Type B pancreatic cell (in vitro differentiated cells): ENCODE measurements at regions not wholly inside any gene's neighbourhood (a gene's known extent, or its start where the extent isn't known, plus 50 kb on each side); places are given as distances from the start of the nearest gene placed in this dataset.

Source experiments
- DNase-seq: peaks from one replicate; pipeline ENCODE4 v3.0.0; 2021; ENCODE audit warnings: mixed read lengths; ENCODE audit not compliant: unreplicated experiment; ENCODE audit errors: extremely low spot score
- H3K27ac Mint-ChIP-seq: 2 replicates; pipeline ENCODE4 v1.8.0; 2021; ENCODE audit warnings: mild to moderate bottlenecking, mixed read lengths
- H3K27me3 Mint-ChIP-seq: 2 replicates; pipeline ENCODE4 v1.8.0; 2021; ENCODE audit warnings: mixed read lengths
- H3K36me3 Mint-ChIP-seq: 2 replicates; pipeline ENCODE4 v1.8.0; 2021; ENCODE audit warnings: mixed read lengths
- H3K4me1 Mint-ChIP-seq: one replicate; pipeline ENCODE4 v1.8.0; 2021; ENCODE audit warnings: mixed read lengths; ENCODE audit not compliant: unreplicated experiment
- H3K4me3 Mint-ChIP-seq: 2 replicates; pipeline ENCODE4 v1.8.0; 2021; ENCODE audit warnings: mild to moderate bottlenecking, mixed read lengths
- H3K9me3 Mint-ChIP-seq: 2 replicates; pipeline ENCODE4 v1.8.0; 2021; ENCODE audit warnings: mixed read lengths
- CTCF ChIP-seq: fragments of 200-600 bp; sonication (generic); conservative IDR thresholded peaks from 2 replicates; pipeline ENCODE4 v1.5.0; 2021; ENCODE audit warnings: antibody characterized with exemption, mild to moderate bottlenecking

DNA sequence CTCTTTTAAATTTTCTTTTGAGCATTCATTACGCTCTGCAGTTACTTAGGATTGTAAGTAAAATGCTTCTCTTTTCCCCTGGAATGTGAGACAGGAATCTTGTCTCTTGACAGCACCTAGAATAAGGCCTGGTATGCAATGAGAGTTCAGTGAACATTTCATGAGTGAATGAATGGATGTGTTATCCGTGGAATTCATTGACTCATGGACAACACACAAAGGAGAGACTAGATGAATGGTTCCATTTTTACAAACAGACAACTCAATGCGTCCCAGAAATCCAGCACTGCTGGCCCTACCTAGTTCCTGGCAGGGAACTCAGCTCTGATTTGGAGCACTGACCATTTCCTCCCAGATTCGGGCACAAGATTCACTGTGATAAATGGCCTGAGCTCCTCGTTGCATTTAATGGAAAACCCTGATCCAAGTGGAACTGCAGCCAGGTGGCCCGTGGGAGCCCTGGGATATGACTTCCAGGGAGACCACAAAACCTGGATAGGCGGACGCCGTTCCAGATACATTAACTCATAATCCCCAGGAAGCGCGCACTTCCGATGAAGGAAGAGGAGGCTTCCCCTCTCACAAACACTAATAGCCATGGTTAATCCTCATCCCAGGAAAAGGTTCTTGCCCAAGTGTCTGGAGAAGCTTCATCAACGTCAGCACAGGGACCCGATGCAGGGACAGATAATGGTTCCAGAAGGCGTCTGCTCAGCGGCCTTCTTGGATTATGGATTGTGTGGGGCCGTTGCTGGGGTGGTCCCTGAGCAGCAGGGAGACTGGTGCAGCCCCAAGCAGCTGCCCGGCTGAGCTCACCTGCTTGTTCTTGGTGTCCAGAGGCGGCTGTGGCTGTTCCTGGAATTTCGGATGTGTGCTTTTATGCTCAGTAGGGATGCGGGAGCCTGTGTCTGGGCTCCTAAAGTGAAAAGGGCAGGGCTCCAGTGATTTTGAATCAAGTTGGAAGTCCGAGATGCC lies 211.1 kb upstream of the TSHZ3 start:
- no peak overlapping the region for H3K27ac Mint-ChIP-seq
- no peak overlapping the region for H3K4me3 Mint-ChIP-seq
- no peak for TF ChIP-seq CTCF
- peaks cover 28% of the 10 kb centered on the region for H3K27me3 Mint-ChIP-seq
- no peak for DNase-seq
- no peaks in the 10 kb centered on the region for H3K4me1 Mint-ChIP-seq
- peaks cover 12% of the 10 kb centered on the region for H3K9me3 Mint-ChIP-seq
- H3K36me3 Mint-ChIP-seq = peaks cover 3% of the 10 kb centered on the region

DNA sequence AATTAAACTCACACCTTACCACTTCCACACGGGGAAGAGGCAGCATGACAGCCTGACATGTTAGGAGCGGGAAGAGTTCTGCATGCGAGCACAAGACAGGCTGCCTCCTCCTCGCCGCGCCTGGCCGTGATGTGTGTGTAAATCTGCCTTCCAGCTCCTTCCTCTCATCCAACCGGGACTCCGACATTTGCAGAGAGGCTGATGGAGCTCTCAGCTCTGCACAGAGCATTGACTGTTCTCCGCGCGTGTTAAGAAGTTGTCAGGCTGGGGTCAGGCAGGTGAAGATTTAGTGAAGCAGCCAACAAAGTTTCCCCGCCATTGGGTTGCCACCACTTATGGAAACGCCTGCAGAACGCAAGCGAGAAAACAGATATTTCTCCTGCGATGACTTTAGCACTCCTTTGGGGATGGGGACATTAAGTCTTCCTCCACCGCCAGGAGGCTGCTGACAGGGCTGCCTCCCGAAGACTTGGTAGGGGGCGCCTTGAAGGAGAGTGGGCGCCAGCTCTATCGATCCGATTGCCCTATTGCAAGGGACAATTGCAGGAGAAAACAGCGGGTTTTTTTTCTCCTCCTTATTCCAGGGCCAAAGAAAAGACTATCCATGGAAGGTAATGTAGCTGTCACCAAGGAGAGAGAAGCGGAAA lies 213.9 kb upstream of the TSHZ3 start:
- Mint-ChIP-seq H3K27me3 (peaks cover 16% of the 10 kb centered on the region), H3K9me3 (peaks cover 12% of the 10 kb centered on the region), H3K36me3 (peaks cover 3% of the 10 kb centered on the region), H3K27ac (no peak overlapping the region), H3K4me3 (no peak overlapping the region), H3K4me1 (no peaks in the 10 kb centered on the region)
- DNase-seq = no peak
- TF ChIP-seq CTCF = no peak

- Mint-ChIP-seq H3K9me3 (no peaks in the 10 kb centered on the region), H3K4me1 (peaks cover 4% of the 10 kb centered on the region), H3K36me3 (no peaks in the 10 kb centered on the region), H3K27ac (no peak overlapping the region), H3K27me3 (peaks cover 6% of the 10 kb centered on the region), H3K4me3 (no peak overlapping the region)
- DNase-seq = no peak
- no peak for TF ChIP-seq CTCF
Measured at GRCh38 chr19:31567776-31568175, 218.5 kb upstream of the TSHZ3 start.

DNA sequence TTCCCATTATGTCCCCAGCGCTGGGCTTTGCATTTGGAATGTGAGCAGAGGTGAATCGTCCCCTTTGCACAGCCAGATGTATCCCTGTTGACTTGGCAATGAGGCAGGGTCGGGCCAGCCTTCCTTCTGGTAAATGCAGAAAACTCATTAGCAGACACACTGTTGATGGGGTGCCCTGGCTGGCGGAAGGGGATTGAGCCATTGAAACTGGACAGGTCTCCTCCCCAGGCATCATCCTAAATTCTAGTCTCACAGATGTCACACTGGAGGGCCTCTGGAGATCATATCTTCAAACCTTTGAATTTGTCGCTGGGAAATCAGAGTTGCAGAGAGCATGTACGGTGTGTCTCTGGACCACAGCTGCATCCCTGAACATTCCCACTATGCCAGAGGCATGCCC lies 219.5 kb upstream of the TSHZ3 start:
- Mint-ChIP-seq H3K27ac (no peak overlapping the region), H3K36me3 (no peaks in the 10 kb centered on the region), H3K27me3 (peaks cover 3% of the 10 kb centered on the region), H3K9me3 (no peaks in the 10 kb centered on the region), H3K4me1 (peaks cover 4% of the 10 kb centered on the region), H3K4me3 (no peak overlapping the region)
- DNase-seq = no peak
- no peak for TF ChIP-seq CTCF

DNA sequence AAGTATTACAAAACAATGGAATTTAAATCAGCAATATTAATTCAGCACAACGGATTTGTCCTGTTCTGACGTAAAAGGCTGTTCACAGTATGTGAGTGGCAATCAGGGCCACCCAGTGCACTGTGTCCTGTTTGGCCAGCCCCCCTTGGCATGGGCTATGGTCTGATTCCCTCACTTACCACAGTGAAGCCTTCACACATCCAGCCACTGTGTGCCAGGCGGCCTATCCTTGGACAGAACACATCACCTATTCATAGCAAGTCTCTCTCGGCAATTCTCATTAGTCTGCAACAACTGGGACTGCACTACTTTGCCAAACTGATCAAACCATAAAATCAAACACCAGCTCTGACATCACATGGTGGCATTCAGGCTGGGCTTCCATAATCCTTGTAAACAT lies 221.5 kb upstream of the TSHZ3 start:
- no peak for TF ChIP-seq CTCF
- Mint-ChIP-seq H3K9me3 (no peaks in the 10 kb centered on the region), H3K4me1 (peaks cover 4% of the 10 kb centered on the region), H3K27me3 (peaks cover 10% of the 10 kb centered on the region), H3K36me3 (no peaks in the 10 kb centered on the region), H3K4me3 (no peak overlapping the region), H3K27ac (no peak overlapping the region)
- DNase-seq = no peak
